ENCODE measurements at regions not wholly inside any gene's neighbourhood (a gene's known extent, or its start where the extent isn't known, plus 50 kb on each side); places are given as distances from the start of the nearest gene placed in this dataset.

- no peak overlapping the region for H4K8ac ChIP-seq (replicated peaks; ENCODE audit: insufficient read length, low read depth, low read length)
- Mint-ChIP-seq H3K27me3 (ENCODE audit: low read depth) (no peaks in the 10 kb centered on the region), H3K36me3 (ENCODE audit: insufficient read depth in 1 of 3, low read depth in 3 of 3) (no peaks in the 10 kb centered on the region), H3K9me3 (no peaks in the 10 kb centered on the region), H3K4me1 (no peaks in the 10 kb centered on the region; a peak in 2 of 4 replicates), H3K4me3 (no peak overlapping the region), H3K27ac (no peak overlapping the region)
- H3K9me3 ChIP-seq (ENCODE audit: control insufficient read depth, low read depth, low read length) = no peaks in the 10 kb centered on the region
- no peak overlapping the region for H3K9ac ChIP-seq (ENCODE audit: extremely low read depth, insufficient read length, low read length)
- H3K18ac ChIP-seq (ENCODE audit: insufficient read length, low read depth, low read length) = no peak overlapping the region
- no peaks in the 10 kb centered on the region for H3K23me2 ChIP-seq (ENCODE audit: insufficient read length, low read depth, low read length, poor library complexity, severe bottlenecking)
- no peak overlapping the region for H3K56ac ChIP-seq (ENCODE audit: insufficient read length, low read depth, low read length)
- H2AFZ ChIP-seq (ENCODE audit: low read length) = no peak overlapping the region
- no peak overlapping the region for H2BK120ac ChIP-seq (ENCODE audit: low read depth, low read length, poor library complexity, severe bottlenecking)
- H3K23ac ChIP-seq (ENCODE audit: insufficient read length, low read depth, low read length) = no peak overlapping the region
- no peak overlapping the region for H3K4me2 ChIP-seq (ENCODE audit: insufficient read depth, insufficient read length, low read length)
- no peaks in the 10 kb centered on the region for H3K4me1 ChIP-seq (ENCODE audit: insufficient read depth, low read length)
- H2BK5ac ChIP-seq (ENCODE audit: insufficient read length, low read length) = no peak overlapping the region
- H2BK12ac ChIP-seq (ENCODE audit: insufficient read length, low read depth, low read length) = no peak overlapping the region
- H3T11ph ChIP-seq (ENCODE audit: low read length) = no peak overlapping the region
- no peak for DNase-seq
- no peak overlapping the region for H4K5ac ChIP-seq (ENCODE audit: insufficient read length, low read depth, low read length)
- no peaks in the 10 kb centered on the region for H3K79me2 ChIP-seq (ENCODE audit: insufficient read depth, low read length)
- H2BK15ac ChIP-seq (ENCODE audit: low read depth, low read length) = no peak overlapping the region
- no peak overlapping the region for H4K91ac ChIP-seq (ENCODE audit: insufficient read length, low read depth, low read length)
- H2AK5ac ChIP-seq (ENCODE audit: insufficient read length, low read length) = no peak overlapping the region
- no peaks in the 10 kb centered on the region for H3K27me3 ChIP-seq (ENCODE audit: insufficient read depth, low read length)
- no peak overlapping the region for H3K27ac ChIP-seq (ENCODE audit: insufficient read length, low read depth, low read length)
- no peaks in the 10 kb centered on the region for H3K79me1 ChIP-seq (ENCODE audit: insufficient read depth, low read depth, low read length, poor library complexity, severe bottlenecking)
- H3K4ac ChIP-seq (ENCODE audit: low read depth, low read length) = no peak overlapping the region
- H2BK20ac ChIP-seq (ENCODE audit: low read depth, low read length, poor library complexity, severe bottlenecking) = no peak overlapping the region
- no peaks in the 10 kb centered on the region for H4K20me1 ChIP-seq (ENCODE audit: control insufficient read depth, insufficient read depth, insufficient read length)
- TF ChIP-seq, protein P1, sequence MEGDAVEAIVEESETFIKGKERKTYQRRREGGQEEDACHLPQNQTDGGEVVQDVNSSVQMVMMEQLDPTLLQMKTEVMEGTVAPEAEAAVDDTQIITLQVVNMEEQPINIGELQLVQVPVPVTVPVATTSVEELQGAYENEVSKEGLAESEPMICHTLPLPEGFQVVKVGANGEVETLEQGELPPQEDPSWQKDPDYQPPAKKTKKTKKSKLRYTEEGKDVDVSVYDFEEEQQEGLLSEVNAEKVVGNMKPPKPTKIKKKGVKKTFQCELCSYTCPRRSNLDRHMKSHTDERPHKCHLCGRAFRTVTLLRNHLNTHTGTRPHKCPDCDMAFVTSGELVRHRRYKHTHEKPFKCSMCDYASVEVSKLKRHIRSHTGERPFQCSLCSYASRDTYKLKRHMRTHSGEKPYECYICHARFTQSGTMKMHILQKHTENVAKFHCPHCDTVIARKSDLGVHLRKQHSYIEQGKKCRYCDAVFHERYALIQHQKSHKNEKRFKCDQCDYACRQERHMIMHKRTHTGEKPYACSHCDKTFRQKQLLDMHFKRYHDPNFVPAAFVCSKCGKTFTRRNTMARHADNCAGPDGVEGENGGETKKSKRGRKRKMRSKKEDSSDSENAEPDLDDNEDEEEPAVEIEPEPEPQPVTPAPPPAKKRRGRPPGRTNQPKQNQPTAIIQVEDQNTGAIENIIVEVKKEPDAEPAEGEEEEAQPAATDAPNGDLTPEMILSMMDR (conservative IDR thresholded peaks at IDR 0.05) = no peak
- no peak overlapping the region for H3K14ac ChIP-seq (ENCODE audit: insufficient read depth, low read length)
- no CpG with 5 or more reads among the region's 3 CpGs for WGBS (ENCODE audit: extremely low coverage, insufficient read length, low lambda C conversion rate)
Observed at GRCh38 chr5:107217721-107218130, 453.0 kb downstream of the EFNA5 start.
